B cell (primary cell): ENCODE measurements at regions not wholly inside any gene's neighbourhood (a gene's known extent, or its start where the extent isn't known, plus 50 kb on each side); places are given as distances from the start of the nearest gene placed in this dataset.

Experiments used
- CTCF ChIP-seq: fragments of 200-600 bp; IDR thresholded peaks from one replicate; pipeline ENCODE4 v1.8.0; 2022; ENCODE audit warnings: antibody characterized with exemption, mild to moderate bottlenecking
- EZH2 ChIP-seq: IDR thresholded peaks from 2 replicates; pipeline ENCODE4 v1.6.1; 2012; ENCODE audit warnings: borderline replicate concordance, low read depth, mild to moderate bottlenecking, moderate library complexity, low read length; ENCODE audit not compliant: insufficient read depth, poor library complexity, severe bottlenecking

DNA sequence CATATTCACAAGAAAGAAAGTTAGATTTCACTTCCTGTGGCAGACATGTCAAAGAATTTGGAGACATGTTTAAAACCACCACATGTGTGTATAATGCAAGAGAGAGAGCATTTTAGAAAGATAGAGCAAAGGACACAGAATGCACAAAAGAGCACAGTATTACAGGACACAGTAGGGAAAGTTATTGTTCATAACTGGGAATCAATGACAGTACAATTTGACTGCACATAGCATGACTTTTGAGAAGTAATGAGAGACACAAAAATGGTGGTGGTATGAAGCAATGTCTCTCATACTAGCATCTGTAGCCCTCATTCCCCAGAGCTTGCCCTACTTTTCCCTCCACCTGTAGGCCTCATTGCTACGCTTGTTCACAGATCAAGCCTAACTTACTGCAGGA lies 499.2 kb downstream of the PTPRC start:
- no peak for TF ChIP-seq CTCF
- TF ChIP-seq EZH2: no peak
